Keratinocyte (primary cell): ENCODE measurements at regions not wholly inside any gene's neighbourhood (a gene's known extent, or its start where the extent isn't known, plus 50 kb on each side); places are given as distances from the start of the nearest gene placed in this dataset.

Source experiments
- EZH2 ChIP-seq: IDR thresholded peaks from one replicate; pipeline ENCODE4 v1.6.1; 2012; ENCODE audit warnings: inconsistent platforms, mild to moderate bottlenecking, low read length, moderate library complexity
- TF ChIP-seq, protein P1 (sequence below), 3 experiments: IDR thresholded peaks in 1 of 3; conservative IDR thresholded peaks in 1 of 3; optimal IDR thresholded peaks in 1 of 3; 2 replicates in 2 of 3; 3 replicates in 1 of 3; pipeline versions ENCODE3 to v1.5.1; 2011; ENCODE audit warnings: low read length in 3 of 3, mild to moderate bottlenecking in 3 of 3, moderate library complexity in 2 of 3, control low read depth in 1 of 3, inconsistent platforms in 1 of 3; ENCODE audit not compliant: insufficient read depth in 2 of 3; ENCODE audit errors: extremely low read depth in 1 of 3

DNA sequence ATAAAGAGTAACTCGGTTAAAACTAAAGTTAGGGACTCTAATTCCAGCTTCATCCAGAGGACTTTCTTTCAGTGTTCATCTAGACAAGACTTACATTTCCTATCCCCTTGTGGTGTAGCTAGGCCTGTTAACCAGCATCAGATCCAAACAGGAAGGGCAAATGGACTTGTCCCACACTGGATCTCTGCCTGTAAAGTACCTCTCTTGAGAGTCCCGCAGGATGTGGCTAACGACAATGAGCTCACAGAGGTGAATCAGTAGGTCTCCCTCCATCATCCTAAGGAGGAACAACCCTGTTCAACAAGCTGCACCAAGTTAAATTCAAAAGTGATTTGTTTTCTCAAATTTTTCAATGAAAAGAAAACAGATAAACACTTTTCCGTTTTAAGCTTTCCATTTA is 412.3 kb upstream of the RGPD4 start:
- TF ChIP-seq, protein P1, sequence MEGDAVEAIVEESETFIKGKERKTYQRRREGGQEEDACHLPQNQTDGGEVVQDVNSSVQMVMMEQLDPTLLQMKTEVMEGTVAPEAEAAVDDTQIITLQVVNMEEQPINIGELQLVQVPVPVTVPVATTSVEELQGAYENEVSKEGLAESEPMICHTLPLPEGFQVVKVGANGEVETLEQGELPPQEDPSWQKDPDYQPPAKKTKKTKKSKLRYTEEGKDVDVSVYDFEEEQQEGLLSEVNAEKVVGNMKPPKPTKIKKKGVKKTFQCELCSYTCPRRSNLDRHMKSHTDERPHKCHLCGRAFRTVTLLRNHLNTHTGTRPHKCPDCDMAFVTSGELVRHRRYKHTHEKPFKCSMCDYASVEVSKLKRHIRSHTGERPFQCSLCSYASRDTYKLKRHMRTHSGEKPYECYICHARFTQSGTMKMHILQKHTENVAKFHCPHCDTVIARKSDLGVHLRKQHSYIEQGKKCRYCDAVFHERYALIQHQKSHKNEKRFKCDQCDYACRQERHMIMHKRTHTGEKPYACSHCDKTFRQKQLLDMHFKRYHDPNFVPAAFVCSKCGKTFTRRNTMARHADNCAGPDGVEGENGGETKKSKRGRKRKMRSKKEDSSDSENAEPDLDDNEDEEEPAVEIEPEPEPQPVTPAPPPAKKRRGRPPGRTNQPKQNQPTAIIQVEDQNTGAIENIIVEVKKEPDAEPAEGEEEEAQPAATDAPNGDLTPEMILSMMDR (optimal IDR thresholded peaks at IDR 0.05 in 1 of 3, IDR thresholded peaks at IDR 0.05 in 1 of 3, conservative IDR thresholded peaks at IDR 0.05 in 1 of 3; ENCODE audit: extremely low read depth in 1 of 3, insufficient read depth in 2 of 3, low read length in 3 of 3), result no peak
- no peak for TF ChIP-seq EZH2
